Embryonic facial prominence (tissue), 1 donor: ENCODE measurements at regions not wholly inside any gene's neighbourhood (a gene's known extent, or its start where the extent isn't known, plus 50 kb on each side); places are given as distances from the start of the nearest gene placed in this dataset.
"Not testable (repeated sequence)": the region's sequence is repeated elsewhere in the genome, so short reads cannot be mapped to it uniquely, and the experiment has no call there.

Experiments used
- DNase-seq: peaks from one replicate; pipeline ENCODE4 v3.0.0-alpha.2; 2016; ENCODE audit errors: extremely low spot score

- no peak for DNase-seq
Measured at GRCh38 chr11:42299780-42300179, 840.3 kb upstream of the LRRC4C start.

- no peak for DNase-seq
Measured at GRCh38 chr11:42301777-42302176, 842.3 kb upstream of the LRRC4C start.

- no peak for DNase-seq
Measured at GRCh38 chr11:42311514-42311913, 852.1 kb upstream of the LRRC4C start.

- no peak for DNase-seq
Measured at GRCh38 chr11:42311944-42312343, 852.5 kb upstream of the LRRC4C start.

- no peak for DNase-seq
Measured at GRCh38 chr11:42315267-42315666, 855.8 kb upstream of the LRRC4C start.

GRCh38 chr11:42315846-42316245 lies 856.4 kb upstream of the LRRC4C start:
- no peak for DNase-seq

GRCh38 chr11:42319921-42320320 lies 860.5 kb upstream of the LRRC4C start:
- no peak for DNase-seq

GRCh38 chr11:42329929-42330565 lies 870.6 kb upstream of the LRRC4C start:
- DNase-seq: no peak

GRCh38 chr11:42337786-42338455 lies 878.5 kb upstream of the LRRC4C start:
- no peak for DNase-seq

GRCh38 chr11:42344204-42344792 lies 884.8 kb upstream of the LRRC4C start:
- no peak for DNase-seq

- DNase-seq: no peak
Measured at GRCh38 chr11:42345933-42346332, 886.5 kb upstream of the LRRC4C start.

- DNase-seq: no peak
Measured at GRCh38 chr11:42363701-42364100, 904.2 kb upstream of the LRRC4C start.

- DNase-seq: no peak
Measured at GRCh38 chr11:42390116-42390515, 921.7 kb upstream of the API5 start.

GRCh38 chr11:42397483-42397882 lies 914.3 kb upstream of the API5 start:
- no peak for DNase-seq

- DNase-seq: no peak
Measured at GRCh38 chr11:42407341-42407740, 904.5 kb upstream of the API5 start.

GRCh38 chr11:42410251-42410955 lies 901.4 kb upstream of the API5 start:
- no peak for DNase-seq

GRCh38 chr11:42412590-42412989 lies 899.2 kb upstream of the API5 start:
- no peak for DNase-seq

GRCh38 chr11:42417691-42418090 lies 894.1 kb upstream of the API5 start:
- DNase-seq: no peak

- no peak for DNase-seq
Measured at GRCh38 chr11:42422090-42422489, 889.7 kb upstream of the API5 start.

GRCh38 chr11:42434911-42435310 lies 876.9 kb upstream of the API5 start:
- not testable (repeated sequence) for DNase-seq

- no peak for DNase-seq
Measured at GRCh38 chr11:42444406-42444805, 867.4 kb upstream of the API5 start.

GRCh38 chr11:42462558-42463310 lies 849.1 kb upstream of the API5 start:
- no peak for DNase-seq
